ENCODE measurements at regions not wholly inside any gene's neighbourhood (a gene's known extent, or its start where the extent isn't known, plus 50 kb on each side); places are given as distances from the start of the nearest gene placed in this dataset.

- TF ChIP-seq CTCF (IDR thresholded peaks at IDR 0.05): no peak
- no peak for TF ChIP-seq POLR2A (IDR thresholded peaks at IDR 0.05)
- TF ChIP-seq POLR2AphosphoS5 (IDR thresholded peaks at IDR 0.05): no peak
- no peak for TF ChIP-seq EP300 (IDR thresholded peaks at IDR 0.05)
Measured at GRCh38 chr9:30670805-30671562, 1713.5 kb upstream of the ACO1 start.

Measured in sigmoid colon (tissue), 4 donors.